Astrocyte (in vitro differentiated cells and primary cell): ENCODE measurements at regions not wholly inside any gene's neighbourhood (a gene's known extent, or its start where the extent isn't known, plus 50 kb on each side); places are given as distances from the start of the nearest gene placed in this dataset.

Experiments
- DNase-seq: peaks from one replicate; pipeline ENCODE4 v3.0.0-alpha.2; 2010; ENCODE audit warnings: low read depth
- FAIRE-seq: peaks from 2 replicates; lab custom pipeline; 2011; peaks lifted over from hg19 to GRCh38; lab: Jason Lieb, UNC
- H2AFZ ChIP-seq: 2 replicates; pipeline ENCODE4 v1.6.0; 2012; ENCODE audit warnings: low read depth, low read length, inconsistent platforms
- H3K27ac ChIP-seq: 2 replicates; pipeline ENCODE4 v1.5.1; 2011; ENCODE audit warnings: low read depth, low read length, inconsistent platforms
- H3K27me3 ChIP-seq: 2 replicates; pipeline ENCODE4 v1.6.0; 2011; ENCODE audit warnings: low read length, inconsistent platforms; ENCODE audit not compliant: insufficient read depth
- H3K36me3 ChIP-seq: 2 replicates; pipeline ENCODE4 v1.5.1; 2011; ENCODE audit warnings: low read length, inconsistent platforms; ENCODE audit not compliant: insufficient read depth
- H3K4me1 ChIP-seq: 2 replicates; pipeline ENCODE4 v1.5.1; 2011; ENCODE audit warnings: low read length, inconsistent platforms; ENCODE audit not compliant: insufficient read depth
- H3K4me2 ChIP-seq: 2 replicates; pipeline ENCODE4 v1.6.0; 2012; ENCODE audit warnings: low read length, inconsistent platforms
- H3K4me3 ChIP-seq: 2 replicates; pipeline ENCODE4 v1.5.1; 2011; ENCODE audit warnings: low read depth, mild to moderate bottlenecking, low read length, inconsistent platforms; ENCODE audit not compliant: insufficient read depth
- H3K79me2 ChIP-seq: 2 replicates; pipeline ENCODE4 v1.6.0; 2012; ENCODE audit warnings: mild to moderate bottlenecking, low read length, inconsistent platforms; ENCODE audit not compliant: insufficient read depth
- H3K9ac ChIP-seq: 2 replicates; pipeline ENCODE4 v1.6.0; 2012; ENCODE audit warnings: mild to moderate bottlenecking, low read length, inconsistent platforms
- H3K9me3 ChIP-seq: 2 replicates; pipeline ENCODE4 v1.5.1; 2012; ENCODE audit warnings: low read depth, mild to moderate bottlenecking, low read length, inconsistent platforms; ENCODE audit not compliant: insufficient read depth
- H4K20me1 ChIP-seq: 2 replicates; pipeline ENCODE4 v1.6.0; 2012; ENCODE audit warnings: low read length, inconsistent platforms; ENCODE audit not compliant: insufficient read depth
- H3K27ac Mint-ChIP-seq: one replicate; pipeline ENCODE4 v1.8.0; 2021; ENCODE audit warnings: mild to moderate bottlenecking, mixed read lengths; ENCODE audit not compliant: unreplicated experiment
- H3K27me3 Mint-ChIP-seq: one replicate; pipeline ENCODE4 v1.8.0; 2021; ENCODE audit warnings: low read depth, mixed read lengths; ENCODE audit not compliant: unreplicated experiment
- H3K36me3 Mint-ChIP-seq: one replicate; pipeline ENCODE4 v1.8.0; 2021; ENCODE audit warnings: low read depth, mixed read lengths; ENCODE audit not compliant: unreplicated experiment
- H3K4me1 Mint-ChIP-seq: one replicate; pipeline ENCODE4 v1.8.0; 2021; ENCODE audit warnings: low read depth, mixed read lengths; ENCODE audit not compliant: unreplicated experiment
- H3K4me3 Mint-ChIP-seq: one replicate; pipeline ENCODE4 v1.8.0; 2021; ENCODE audit warnings: mild to moderate bottlenecking, moderate library complexity, mixed read lengths; ENCODE audit not compliant: unreplicated experiment
- H3K9me3 Mint-ChIP-seq: one replicate; pipeline ENCODE4 v1.8.0; 2021; ENCODE audit warnings: mild to moderate bottlenecking, mixed read lengths; ENCODE audit not compliant: unreplicated experiment
- CTCF ChIP-seq: IDR thresholded peaks from 2 replicates; pipeline ENCODE4 v1.5.1; 2011; ENCODE audit warnings: low read depth, mild to moderate bottlenecking, inconsistent platforms, low read length, moderate library complexity; ENCODE audit not compliant: insufficient read depth
- EZH2 ChIP-seq: IDR thresholded peaks from 2 replicates; pipeline ENCODE4 v1.6.1; 2012; ENCODE audit warnings: mild to moderate bottlenecking, low read length, inconsistent platforms; ENCODE audit not compliant: insufficient read depth

GRCh38 chr9:85230081-85230480 lies 511.7 kb downstream of the AGTPBP1 start:
- TF ChIP-seq CTCF = no peak
- TF ChIP-seq EZH2 = no peak
- Mint-ChIP-seq H3K27me3 (no peaks in the 10 kb centered on the region), H3K36me3 (no peaks in the 10 kb centered on the region), H3K4me3 (no peak overlapping the region), H3K9me3 (peaks cover 1% of the 10 kb centered on the region), H3K4me1 (peaks cover 25% of the 10 kb centered on the region), H3K27ac (no peak overlapping the region)
- H3K4me1 ChIP-seq = peaks cover 6% of the 10 kb centered on the region
- no peaks in the 10 kb centered on the region for H3K36me3 ChIP-seq
- H3K9ac ChIP-seq = no peak overlapping the region
- H3K27ac ChIP-seq = no peak overlapping the region
- no peak overlapping the region for H3K4me2 ChIP-seq
- H3K9me3 ChIP-seq = no peaks in the 10 kb centered on the region
- FAIRE-seq = no peak
- DNase-seq = no peak
- no peak overlapping the region for H2AFZ ChIP-seq
- H3K79me2 ChIP-seq = no peaks in the 10 kb centered on the region
- H3K27me3 ChIP-seq = no peaks in the 10 kb centered on the region
- no peaks in the 10 kb centered on the region for H4K20me1 ChIP-seq
- H3K4me3 ChIP-seq = no peak overlapping the region

GRCh38 chr9:85228111-85228855 lies 513.5 kb downstream of the AGTPBP1 start:
- Histone ChIP-seq H2AFZ (no peak overlapping the region), H3K4me1 (peaks cover 20% of the 10 kb centered on the region), H3K9ac (no peak overlapping the region), H3K4me3 (no peak overlapping the region), H3K27ac (no peak overlapping the region), H3K36me3 (no peaks in the 10 kb centered on the region), H3K4me2 (no peak overlapping the region), H3K27me3 (no peaks in the 10 kb centered on the region), H4K20me1 (no peaks in the 10 kb centered on the region), H3K79me2 (no peaks in the 10 kb centered on the region), H3K9me3 (no peaks in the 10 kb centered on the region)
- no peak overlapping the region for H3K27ac Mint-ChIP-seq
- DNase-seq (peak; percentile 66), FAIRE-seq (no peak)
- H3K36me3 Mint-ChIP-seq = no peaks in the 10 kb centered on the region
- no peak for TF ChIP-seq CTCF
- no peak for TF ChIP-seq EZH2
- H3K27me3 Mint-ChIP-seq = no peaks in the 10 kb centered on the region
- H3K4me3 Mint-ChIP-seq = no peak overlapping the region
- peaks cover 43% of the 10 kb centered on the region for H3K4me1 Mint-ChIP-seq
- peaks cover 1% of the 10 kb centered on the region for H3K9me3 Mint-ChIP-seq

GRCh38 chr9:85225180-85225579 lies 516.6 kb downstream of the AGTPBP1 start:
- H3K9me3 ChIP-seq = no peaks in the 10 kb centered on the region
- peaks cover 1% of the 10 kb centered on the region for H3K9me3 Mint-ChIP-seq

More at GRCh38 chr9:85225180-85225579, 516.6 kb downstream of the AGTPBP1 start:
- no peak overlapping the region for H3K4me3 ChIP-seq
- no peaks in the 10 kb centered on the region for H4K20me1 ChIP-seq
- DNase-seq (peak; percentile 22), FAIRE-seq (no peak)
- Mint-ChIP-seq H3K27ac (peak overlapping the region; percentile 60), H3K4me1 (peaks cover 40% of the 10 kb centered on the region), H3K36me3 (no peaks in the 10 kb centered on the region), H3K4me3 (no peak overlapping the region), H3K27me3 (no peaks in the 10 kb centered on the region)
- H2AFZ ChIP-seq = no peak overlapping the region
- H3K36me3 ChIP-seq = no peaks in the 10 kb centered on the region
- H3K27me3 ChIP-seq = peaks cover 2% of the 10 kb centered on the region
- peak overlapping the region; percentile 62 for H3K4me2 ChIP-seq
- H3K27ac ChIP-seq = peak overlapping the region; percentile 35
- H3K4me1 ChIP-seq = peaks cover 22% of the 10 kb centered on the region
- H3K79me2 ChIP-seq = no peaks in the 10 kb centered on the region
- no peak overlapping the region for H3K9ac ChIP-seq
- TF ChIP-seq EZH2 (no peak), CTCF (no peak)
